Uterus (tissue), 2 donors: ENCODE measurements at regions not wholly inside any gene's neighbourhood (a gene's known extent, or its start where the extent isn't known, plus 50 kb on each side); places are given as distances from the start of the nearest gene placed in this dataset.

ENCODE experiments used
- CTCF ChIP-seq, 4 experiments: fragments of 200-600 bp in 2 of 4; fragments of 450-650 bp in 2 of 4; sonication (generic) in 2 of 4; IDR thresholded peaks; one replicate each; pipeline ENCODE4 v1.5.1; 2016 to 2019; ENCODE audit warnings: antibody characterized with exemption in 4 of 4, mild to moderate bottlenecking in 2 of 4, moderate library complexity in 1 of 4
- POLR2A ChIP-seq, 2 donors: fragments of 450-650 bp; IDR thresholded peaks; one replicate each; pipeline ENCODE4 v1.6.1; 2016; ENCODE audit warnings: antibody characterized with exemption in 2 of 2, mild to moderate bottlenecking in 1 of 2, moderate library complexity in 1 of 2

GRCh38 chr11:120054753-120055045, 83.2 kb downstream of the TRIM29 start:
- TF ChIP-seq CTCF (IDR thresholded peaks at IDR 0.05) (no peak), POLR2A (IDR thresholded peaks at IDR 0.05) (no peak)
